Thyroid gland (tissue), 4 donors: ENCODE measurements at regions not wholly inside any gene's neighbourhood (a gene's known extent, or its start where the extent isn't known, plus 50 kb on each side); places are given as distances from the start of the nearest gene placed in this dataset.

Experiments used
- CTCF ChIP-seq, 6 experiments: fragments of 200-600 bp in 3 of 6; fragments of 450-650 bp in 3 of 6; sonication (generic) in 3 of 6; IDR thresholded peaks; one replicate each; pipeline ENCODE4 v1.5.1; 2016 to 2019; ENCODE audit warnings: antibody characterized with exemption in 6 of 6, mild to moderate bottlenecking in 2 of 6, inconsistent platforms in 1 of 6, moderate library complexity in 1 of 6
- POLR2A ChIP-seq, 2 donors: fragments of 450-650 bp; IDR thresholded peaks; one replicate each; pipeline ENCODE4 v1.6.1; 2017; ENCODE audit warnings: antibody characterized with exemption in 2 of 2, mild to moderate bottlenecking in 2 of 2, moderate library complexity in 1 of 2

GRCh38 chr6:140661691-140662090, 1287.2 kb upstream of the CITED2 start:
- no peak for TF ChIP-seq POLR2A (IDR thresholded peaks at IDR 0.05)
- TF ChIP-seq CTCF (IDR thresholded peaks at IDR 0.05), result no peak
